ENCODE measurements at regions not wholly inside any gene's neighbourhood (a gene's known extent, or its start where the extent isn't known, plus 50 kb on each side); places are given as distances from the start of the nearest gene placed in this dataset.
A peak's percentile ranks its signal among the peaks of the same experiment; 100 is the strongest.

GRCh38 chr3:153599685-153600084 lies 437.7 kb downstream of the RAP2B start:
- no peak overlapping the region for H2AFZ ChIP-seq (ENCODE audit: low read length)
- no peak for TF ChIP-seq EZH2phosphoT487 (IDR thresholded peaks at IDR 0.05; ENCODE audit: borderline replicate concordance)
- TF ChIP-seq, protein P1, sequence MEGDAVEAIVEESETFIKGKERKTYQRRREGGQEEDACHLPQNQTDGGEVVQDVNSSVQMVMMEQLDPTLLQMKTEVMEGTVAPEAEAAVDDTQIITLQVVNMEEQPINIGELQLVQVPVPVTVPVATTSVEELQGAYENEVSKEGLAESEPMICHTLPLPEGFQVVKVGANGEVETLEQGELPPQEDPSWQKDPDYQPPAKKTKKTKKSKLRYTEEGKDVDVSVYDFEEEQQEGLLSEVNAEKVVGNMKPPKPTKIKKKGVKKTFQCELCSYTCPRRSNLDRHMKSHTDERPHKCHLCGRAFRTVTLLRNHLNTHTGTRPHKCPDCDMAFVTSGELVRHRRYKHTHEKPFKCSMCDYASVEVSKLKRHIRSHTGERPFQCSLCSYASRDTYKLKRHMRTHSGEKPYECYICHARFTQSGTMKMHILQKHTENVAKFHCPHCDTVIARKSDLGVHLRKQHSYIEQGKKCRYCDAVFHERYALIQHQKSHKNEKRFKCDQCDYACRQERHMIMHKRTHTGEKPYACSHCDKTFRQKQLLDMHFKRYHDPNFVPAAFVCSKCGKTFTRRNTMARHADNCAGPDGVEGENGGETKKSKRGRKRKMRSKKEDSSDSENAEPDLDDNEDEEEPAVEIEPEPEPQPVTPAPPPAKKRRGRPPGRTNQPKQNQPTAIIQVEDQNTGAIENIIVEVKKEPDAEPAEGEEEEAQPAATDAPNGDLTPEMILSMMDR (conservative IDR thresholded peaks at IDR 0.05; ENCODE audit: low read length): no peak
- no peaks in the 10 kb centered on the region for H3K9me2 ChIP-seq (replicated peaks; ENCODE audit: low read depth, low read length)

DNA sequence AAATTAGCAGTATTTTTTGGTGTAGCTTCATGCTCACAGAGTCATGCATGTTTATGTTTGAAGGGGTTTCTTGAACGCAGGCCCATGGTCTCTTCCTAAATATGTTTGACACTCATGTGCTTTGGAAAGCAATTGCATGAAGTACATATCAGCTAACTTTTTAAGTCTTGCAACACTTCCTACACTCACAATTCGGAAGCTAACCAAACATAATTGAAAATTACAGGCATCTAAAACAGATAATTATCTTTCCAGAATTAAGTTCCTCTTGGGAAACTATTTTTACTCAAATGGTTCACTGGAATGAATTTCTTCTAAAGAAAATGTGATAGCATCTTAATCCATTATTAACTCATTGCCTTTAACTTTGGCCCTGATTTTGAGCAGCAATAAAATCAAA lies 438.9 kb downstream of the RAP2B start:
- Histone ChIP-seq H3K9ac (ENCODE audit: low read depth, low read length, poor library complexity, severe bottlenecking) (no peak overlapping the region), H3K4me3 (ENCODE audit: low read length, poor library complexity, severe bottlenecking) (no peak overlapping the region), H3K4me1 (ENCODE audit: insufficient read depth, low read length, poor library complexity, severe bottlenecking) (peaks cover 7% of the 10 kb centered on the region), H2AFZ (ENCODE audit: low read length) (0 out of 2 replicates have a peak overlapping the region, but pooled peaks have one; percentile 3), H3K79me2 (ENCODE audit: insufficient read depth, low read length) (no peaks in the 10 kb centered on the region), H3K9me2 (replicated peaks; ENCODE audit: low read depth, low read length) (no peaks in the 10 kb centered on the region), H3K27me3 (ENCODE audit: insufficient read depth, low read length, poor library complexity, severe bottlenecking) (no peaks in the 10 kb centered on the region), H4K20me1 (ENCODE audit: insufficient read depth, low read length, poor library complexity, severe bottlenecking) (no peaks in the 10 kb centered on the region), H3K36me3 (ENCODE audit: insufficient read depth, low read length) (no peaks in the 10 kb centered on the region), H3K4me2 (ENCODE audit: low read depth, low read length, poor library complexity, severe bottlenecking) (no peak overlapping the region), H3F3A (ENCODE audit: low read depth) (no peaks in the 10 kb centered on the region), H3K9me3 (ENCODE audit: insufficient read depth, low read depth, low read length) (no peaks in the 10 kb centered on the region)
- TF ChIP-seq EZH2phosphoT487 (IDR thresholded peaks at IDR 0.05; ENCODE audit: borderline replicate concordance): no peak
- TF ChIP-seq, protein P1 (conservative IDR thresholded peaks at IDR 0.05; ENCODE audit: low read length): no peak

More at GRCh38 chr3:153599685-153600084, 437.7 kb downstream of the RAP2B start:
- Histone ChIP-seq H3K79me2 (ENCODE audit: insufficient read depth, low read length) (no peaks in the 10 kb centered on the region), H4K20me1 (ENCODE audit: insufficient read depth, low read length, poor library complexity, severe bottlenecking) (no peaks in the 10 kb centered on the region), H3K4me2 (ENCODE audit: low read depth, low read length, poor library complexity, severe bottlenecking) (no peak overlapping the region), H3F3A (ENCODE audit: low read depth) (no peaks in the 10 kb centered on the region), H3K4me3 (ENCODE audit: low read length, poor library complexity, severe bottlenecking) (no peak overlapping the region), H3K9me3 (ENCODE audit: insufficient read depth, low read depth, low read length) (no peaks in the 10 kb centered on the region), H3K36me3 (ENCODE audit: insufficient read depth, low read length) (no peaks in the 10 kb centered on the region), H3K9ac (ENCODE audit: low read depth, low read length, poor library complexity, severe bottlenecking) (no peak overlapping the region), H3K4me1 (ENCODE audit: insufficient read depth, low read length, poor library complexity, severe bottlenecking) (peaks cover 7% of the 10 kb centered on the region), H3K27me3 (ENCODE audit: insufficient read depth, low read length, poor library complexity, severe bottlenecking) (no peaks in the 10 kb centered on the region)

- no peaks in the 10 kb centered on the region for H3K9me2 ChIP-seq (replicated peaks; ENCODE audit: low read depth, low read length)
- H2AFZ ChIP-seq (ENCODE audit: low read length): 0 out of 2 replicates have a peak overlapping the region, but pooled peaks have one; percentile 3
- no peak overlapping the region for H3K9ac ChIP-seq (ENCODE audit: low read depth, low read length, poor library complexity, severe bottlenecking)
- no peak overlapping the region for H3K4me3 ChIP-seq (ENCODE audit: low read length, poor library complexity, severe bottlenecking)
- TF ChIP-seq EZH2phosphoT487 (IDR thresholded peaks at IDR 0.05; ENCODE audit: borderline replicate concordance): no peak
- TF ChIP-seq, protein P1 (conservative IDR thresholded peaks at IDR 0.05; ENCODE audit: low read length): no peak
- no peaks in the 10 kb centered on the region for H4K20me1 ChIP-seq (ENCODE audit: insufficient read depth, low read length, poor library complexity, severe bottlenecking)
- no peaks in the 10 kb centered on the region for H3K27me3 ChIP-seq (ENCODE audit: insufficient read depth, low read length, poor library complexity, severe bottlenecking)
- no peaks in the 10 kb centered on the region for H3K79me2 ChIP-seq (ENCODE audit: insufficient read depth, low read length)
- no peaks in the 10 kb centered on the region for H3F3A ChIP-seq (ENCODE audit: low read depth)
- H3K4me1 ChIP-seq (ENCODE audit: insufficient read depth, low read length, poor library complexity, severe bottlenecking): peaks cover 7% of the 10 kb centered on the region
- H3K36me3 ChIP-seq (ENCODE audit: insufficient read depth, low read length): no peaks in the 10 kb centered on the region
- H3K9me3 ChIP-seq (ENCODE audit: insufficient read depth, low read depth, low read length): no peaks in the 10 kb centered on the region
- H3K4me2 ChIP-seq (ENCODE audit: low read depth, low read length, poor library complexity, severe bottlenecking): no peak overlapping the region
Measured at GRCh38 chr3:153601374-153601853, 439.4 kb downstream of the RAP2B start.
